RWPE1 (cell line): ENCODE measurements at regions not wholly inside any gene's neighbourhood (a gene's known extent, or its start where the extent isn't known, plus 50 kb on each side); places are given as distances from the start of the nearest gene placed in this dataset.
"Not testable (repeated sequence)": the region's sequence is repeated elsewhere in the genome, so short reads cannot be mapped to it uniquely, and the experiment has no call there.

Source experiments
- CTCF ChIA-PET: fragments of 350-600 bp; sonication (Branson Sonifier 250); formaldehyde crosslinking; extraction: SDS; loops from one replicate; lab custom pipeline; 2021; lab: Yijun Ruan, JAX
- POLR2A ChIA-PET: fragments of 400-600 bp; formaldehyde crosslinking; extraction: SDS; loops from one replicate; lab custom pipeline; 2020; ENCODE audit warnings: antibody characterized with exemption; ENCODE audit not compliant: low non-redundant PET; lab: Yijun Ruan, JAX
- DNase-seq: peaks from one replicate; pipeline ENCODE4 v3.0.0; 2012; ENCODE audit warnings: low spot score
- H3K27ac ChIP-seq: fragments of 450-650 bp; 2 replicates; pipeline ENCODE4 v1.5.1; 2017
- CTCF ChIP-seq: fragments of 450-650 bp; conservative IDR thresholded peaks from 2 replicates; pipeline ENCODE4 v1.5.1; 2017; ENCODE audit warnings: low read depth, mild to moderate bottlenecking

DNA sequence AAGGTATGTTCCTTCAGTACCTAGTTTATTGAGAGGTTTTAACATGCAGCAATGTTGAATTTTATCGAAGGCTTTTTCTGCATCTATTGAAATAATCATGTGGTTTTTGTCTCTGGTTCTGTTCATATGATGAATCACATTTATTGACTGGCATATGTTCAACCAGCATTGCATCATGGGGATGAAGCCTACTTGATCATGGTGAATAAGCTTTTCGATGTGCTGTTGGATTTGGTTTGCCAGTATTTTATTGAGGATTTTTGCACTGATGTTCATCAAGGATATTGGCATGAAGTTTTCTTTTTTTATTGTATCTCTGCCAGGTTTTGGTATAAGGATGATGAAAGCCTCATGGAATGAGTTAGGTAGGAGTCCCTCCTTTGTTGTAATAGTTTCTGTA is 204.0 kb upstream of the GNAI1 start:
- no peak for TF ChIP-seq CTCF
- CTCF ChIA-PET = no interaction called here
- H3K27ac ChIP-seq = no peak overlapping the region
- no peak for DNase-seq
- POLR2A ChIA-PET = no interaction called here

DNA sequence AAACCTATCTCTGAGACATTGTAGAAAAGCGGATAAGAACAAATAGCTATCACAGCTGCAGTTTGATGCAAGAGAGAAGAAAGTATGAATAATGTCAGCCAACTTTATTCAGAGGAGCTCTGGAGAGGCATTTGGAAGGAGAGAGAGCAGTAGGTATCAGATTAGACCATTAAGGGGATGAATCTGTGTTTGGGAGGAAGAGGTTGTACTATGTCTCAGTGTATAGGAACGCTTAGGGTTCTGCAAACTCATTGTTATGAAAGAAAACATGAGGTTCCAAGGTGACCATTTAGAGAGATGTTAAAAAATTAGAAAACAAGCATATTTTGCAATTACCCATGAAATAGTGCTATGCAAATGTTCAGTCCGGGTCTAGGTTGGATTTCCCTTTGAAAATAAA is 207.5 kb upstream of the GNAI1 start:
- ChIA-PET CTCF (no interaction called here), POLR2A (no interaction called here)
- DNase-seq = no peak
- no peak for TF ChIP-seq CTCF
- no peak overlapping the region for H3K27ac ChIP-seq

GRCh38 chr7:79923953-79924352 is 210.7 kb upstream of the GNAI1 start:
- POLR2A ChIA-PET = no interaction called here
- CTCF ChIA-PET = interaction anchor here (0.7 kb wide), 1 partner anchor 389 kb away, joined by 3 read pairs; no protein-coding TSS in a partner anchor
- no peak for TF ChIP-seq CTCF
- H3K27ac ChIP-seq = no peak overlapping the region
- DNase-seq = peak; percentile 12

- H3K27ac ChIP-seq = no peak overlapping the region
- no peak for DNase-seq
- ChIA-PET CTCF (no interaction called here), POLR2A (no interaction called here)
- no peak for TF ChIP-seq CTCF
These were observed 211.7 kb upstream of the GNAI1 start for GRCh38 chr7:79922894-79923293.

DNA sequence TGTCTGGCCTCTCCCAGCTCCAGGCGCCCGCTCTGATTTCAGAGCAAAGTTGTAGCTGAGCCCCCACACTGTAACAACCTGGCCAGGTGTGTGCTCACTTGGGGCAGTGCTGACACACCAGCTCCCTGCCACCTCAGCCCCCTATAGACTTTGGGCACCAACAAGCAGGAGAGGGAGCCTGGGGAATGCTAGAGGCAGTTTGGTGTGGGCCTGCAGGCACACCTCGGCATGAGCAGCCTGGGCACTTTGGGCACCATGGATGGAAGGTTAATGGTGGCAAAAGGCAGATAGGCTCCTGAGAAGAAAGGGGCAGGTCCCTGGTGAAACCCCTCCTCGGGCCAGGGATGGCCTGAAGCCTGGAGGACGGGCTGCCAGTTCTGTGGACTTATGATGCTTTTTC is 212.7 kb upstream of the GNAI1 start:
- DNase-seq = no peak
- ChIA-PET POLR2A (no interaction called here), CTCF (no interaction called here)
- no peak for TF ChIP-seq CTCF
- no peak overlapping the region for H3K27ac ChIP-seq

GRCh38 chr7:79918632-79919031 is 216.0 kb upstream of the GNAI1 start:
- DNase-seq, H3K27ac ChIP-seq, POLR2A ChIA-PET: not testable (repeated sequence)
- CTCF ChIA-PET = interaction anchor here (0.7 kb wide), 1 partner anchor 70 kb away, joined by 3 read pairs; no protein-coding TSS in a partner anchor

- DNase-seq, CTCF ChIA-PET, POLR2A ChIA-PET, H3K27ac ChIP-seq: not testable (repeated sequence)
These were observed 219.3 kb upstream of the GNAI1 start for GRCh38 chr7:79915346-79915745.

DNA sequence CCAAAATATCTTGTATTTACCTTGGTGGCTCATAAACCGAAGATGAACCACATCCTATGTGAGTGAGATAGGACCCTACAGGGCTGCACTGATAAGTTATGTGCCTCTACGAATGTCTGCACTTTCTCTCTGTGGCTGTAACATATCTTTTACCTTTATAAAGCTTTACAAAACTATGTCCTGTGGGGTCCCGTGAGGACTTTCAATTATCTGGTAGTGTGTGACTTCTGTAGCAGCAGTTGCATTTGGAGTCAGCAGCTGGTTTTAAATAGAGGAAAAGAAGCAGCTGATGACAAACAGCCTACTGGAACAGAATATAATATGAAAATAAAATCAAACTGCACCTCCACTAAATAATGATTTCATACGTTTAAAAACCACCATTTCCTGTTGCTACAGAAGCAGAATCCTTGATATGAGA is 222.4 kb upstream of the GNAI1 start:
- CTCF ChIA-PET = no interaction called here

More for the DNA sequence above, 222.4 kb upstream of the GNAI1 start:
- POLR2A ChIA-PET = no interaction called here
- no peak overlapping the region for H3K27ac ChIP-seq
- no peak for TF ChIP-seq CTCF
- DNase-seq = no peak
